ENCODE measurements at regions not wholly inside any gene's neighbourhood (a gene's known extent, or its start where the extent isn't known, plus 50 kb on each side); places are given as distances from the start of the nearest gene placed in this dataset.
"Not testable (repeated sequence)": the region's sequence is repeated elsewhere in the genome, so short reads cannot be mapped to it uniquely, and the experiment has no call there.

DNA sequence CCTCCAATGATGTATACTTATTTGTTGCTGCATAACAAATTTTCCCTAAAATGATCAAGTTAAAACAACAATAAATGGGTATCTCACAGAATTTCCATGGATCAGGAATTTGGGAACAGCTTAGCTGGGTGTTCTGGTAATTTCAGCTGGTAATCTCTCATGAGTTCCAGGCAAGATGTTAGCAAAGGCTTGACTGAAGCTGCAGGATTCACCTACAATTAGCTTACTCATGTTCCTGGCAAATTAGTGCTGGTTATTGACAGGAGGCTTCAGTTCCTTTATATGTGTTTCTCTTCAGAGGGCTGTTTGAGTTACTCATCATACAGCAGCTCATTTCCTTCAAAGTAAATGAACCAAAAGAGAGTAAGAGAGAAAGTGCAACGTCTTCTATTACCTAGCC is 506.3 kb upstream of the IMPG1 start:
- no peaks in the 10 kb centered on the region for H3K4me1 ChIP-seq
- intact Hi-C loops (cut with micrococcal nuclease) = no loop called here
- no peaks in the 10 kb centered on the region for H3K9me3 ChIP-seq (replicated peaks)
- DNase-seq = no peak
- no peaks in the 10 kb centered on the region for H3K27me3 ChIP-seq (ENCODE audit: low read depth)
- no peak overlapping the region for H3K4me3 ChIP-seq
- no peak overlapping the region for H3K27ac ChIP-seq (replicated peaks)
- TF ChIP-seq, protein P1, sequence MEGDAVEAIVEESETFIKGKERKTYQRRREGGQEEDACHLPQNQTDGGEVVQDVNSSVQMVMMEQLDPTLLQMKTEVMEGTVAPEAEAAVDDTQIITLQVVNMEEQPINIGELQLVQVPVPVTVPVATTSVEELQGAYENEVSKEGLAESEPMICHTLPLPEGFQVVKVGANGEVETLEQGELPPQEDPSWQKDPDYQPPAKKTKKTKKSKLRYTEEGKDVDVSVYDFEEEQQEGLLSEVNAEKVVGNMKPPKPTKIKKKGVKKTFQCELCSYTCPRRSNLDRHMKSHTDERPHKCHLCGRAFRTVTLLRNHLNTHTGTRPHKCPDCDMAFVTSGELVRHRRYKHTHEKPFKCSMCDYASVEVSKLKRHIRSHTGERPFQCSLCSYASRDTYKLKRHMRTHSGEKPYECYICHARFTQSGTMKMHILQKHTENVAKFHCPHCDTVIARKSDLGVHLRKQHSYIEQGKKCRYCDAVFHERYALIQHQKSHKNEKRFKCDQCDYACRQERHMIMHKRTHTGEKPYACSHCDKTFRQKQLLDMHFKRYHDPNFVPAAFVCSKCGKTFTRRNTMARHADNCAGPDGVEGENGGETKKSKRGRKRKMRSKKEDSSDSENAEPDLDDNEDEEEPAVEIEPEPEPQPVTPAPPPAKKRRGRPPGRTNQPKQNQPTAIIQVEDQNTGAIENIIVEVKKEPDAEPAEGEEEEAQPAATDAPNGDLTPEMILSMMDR (IDR thresholded peaks at IDR 0.05; ENCODE audit: borderline replicate concordance) = no peak
- no peaks in the 10 kb centered on the region for H3K36me3 ChIP-seq

- TF ChIP-seq, protein P1 (IDR thresholded peaks at IDR 0.05; ENCODE audit: borderline replicate concordance) = no peak
- no peak for DNase-seq
- H3K9me3 ChIP-seq (replicated peaks) = no peaks in the 10 kb centered on the region
Observed at GRCh38 chr6:76574746-76575145, 502.3 kb upstream of the IMPG1 start.

GRCh38 chr6:76565932-76566331 is 493.5 kb upstream of the IMPG1 start:
- Histone ChIP-seq H3K27ac (replicated peaks) (no peak overlapping the region), H3K9me3 (replicated peaks) (peaks cover 16% of the 10 kb centered on the region), H3K4me1 (no peaks in the 10 kb centered on the region), H3K36me3 (no peaks in the 10 kb centered on the region), H3K27me3 (ENCODE audit: low read depth) (no peaks in the 10 kb centered on the region), H3K4me3 (no peak overlapping the region)
- DNase-seq = no peak
- TF ChIP-seq, protein P1 (IDR thresholded peaks at IDR 0.05; ENCODE audit: borderline replicate concordance) = no peak
- intact Hi-C loops (cut with micrococcal nuclease) = no loop called here

More at GRCh38 chr6:76574746-76575145, 502.3 kb upstream of the IMPG1 start:
- H3K36me3 ChIP-seq = no peaks in the 10 kb centered on the region
- H3K27ac ChIP-seq (replicated peaks) = no peak overlapping the region
- intact Hi-C loops (cut with micrococcal nuclease) = no loop called here
- no peaks in the 10 kb centered on the region for H3K27me3 ChIP-seq (ENCODE audit: low read depth)
- no peaks in the 10 kb centered on the region for H3K4me1 ChIP-seq
- no peak overlapping the region for H3K4me3 ChIP-seq

GRCh38 chr6:76562371-76562770 is 489.9 kb upstream of the IMPG1 start:
- H3K27ac ChIP-seq (replicated peaks); H3K4me1 ChIP-seq; H3K36me3 ChIP-seq; H3K4me3 ChIP-seq; intact Hi-C loops (cut with micrococcal nuclease); H3K27me3 ChIP-seq (ENCODE audit: low read depth); DNase-seq: not testable (repeated sequence)
- H3K9me3 ChIP-seq (replicated peaks) = peaks cover 16% of the 10 kb centered on the region

- H3K36me3 ChIP-seq; H3K27me3 ChIP-seq (ENCODE audit: low read depth); H3K4me3 ChIP-seq; H3K4me1 ChIP-seq; H3K9me3 ChIP-seq (replicated peaks); intact Hi-C loops (cut with micrococcal nuclease); DNase-seq; H3K27ac ChIP-seq (replicated peaks): not testable (repeated sequence)
Observed at GRCh38 chr6:76560851-76561755, 488.6 kb upstream of the IMPG1 start.

GRCh38 chr6:76553256-76553655 is 480.8 kb upstream of the IMPG1 start:
- Histone ChIP-seq H3K36me3 (no peaks in the 10 kb centered on the region), H3K4me3 (no peak overlapping the region), H3K9me3 (replicated peaks) (no peaks in the 10 kb centered on the region), H3K27me3 (ENCODE audit: low read depth) (no peaks in the 10 kb centered on the region), H3K4me1 (peaks cover 4% of the 10 kb centered on the region), H3K27ac (replicated peaks) (no peak overlapping the region)
- TF ChIP-seq, protein P1 (IDR thresholded peaks at IDR 0.05; ENCODE audit: borderline replicate concordance) = no peak
- intact Hi-C loops (cut with micrococcal nuclease) = no loop called here
- DNase-seq = no peak
